Cardiac muscle cell (in vitro differentiated cells and primary cell): ENCODE measurements at regions not wholly inside any gene's neighbourhood (a gene's known extent, or its start where the extent isn't known, plus 50 kb on each side); places are given as distances from the start of the nearest gene placed in this dataset.
A peak's percentile ranks its signal among the peaks of the same experiment; 100 is the strongest.

Experiments used
- DNase-seq, 2 donors: peaks; one replicate each; pipeline versions ENCODE4 v3.0.0 to v3.0.0-alpha.2; 2010 to 2017; ENCODE audit warnings: low read depth in 1 of 2, low spot score in 1 of 2
- H3K27ac ChIP-seq: fragments of 200-600 bp; sonication (generic); 2 replicates; pipeline ENCODE4 v1.5.1; 2016
- H3K27me3 ChIP-seq: fragments of 200-600 bp; sonication (generic); 2 replicates; pipeline ENCODE4 v1.6.0; 2016; ENCODE audit warnings: control low read depth
- H3K36me3 ChIP-seq: fragments of 200-600 bp; sonication (generic); 2 replicates; pipeline ENCODE4 v1.5.1; 2016; ENCODE audit warnings: control low read depth
- H3K4me1 ChIP-seq: fragments of 200-600 bp; sonication (generic); 2 replicates; pipeline ENCODE4 v1.8.1; 2017; ENCODE audit warnings: low read depth, mild to moderate bottlenecking, mixed run types
- H3K4me3 ChIP-seq: fragments of 200-600 bp; sonication (generic); 2 replicates; pipeline ENCODE4 v1.5.1; 2016; ENCODE audit warnings: mild to moderate bottlenecking
- H3K9me3 ChIP-seq: fragments of 200-600 bp; sonication (generic); 2 replicates; pipeline ENCODE4 v1.5.1; 2017; ENCODE audit warnings: low read depth, mild to moderate bottlenecking, control low read depth
- CTCF ChIP-seq: IDR thresholded peaks from 2 replicates; pipeline ENCODE4 v1.5.1; 2012; ENCODE audit warnings: low read depth, mild to moderate bottlenecking, low read length

GRCh38 chr5:2687746-2688145 is 63.7 kb downstream of the IRX2 start:
- Histone ChIP-seq H3K4me1 (no peaks in the 10 kb centered on the region), H3K27ac (no peak overlapping the region), H3K4me3 (no peak overlapping the region), H3K9me3 (no peaks in the 10 kb centered on the region), H3K36me3 (no peaks in the 10 kb centered on the region), H3K27me3 (no peaks in the 10 kb centered on the region)
- DNase-seq, result no peak
- no peak for TF ChIP-seq CTCF

GRCh38 chr5:2686321-2687124 is 65.0 kb downstream of the IRX2 start:
- no peaks in the 10 kb centered on the region for H3K27me3 ChIP-seq
- no peak overlapping the region for H3K27ac ChIP-seq
- H3K9me3 ChIP-seq, result no peaks in the 10 kb centered on the region
- DNase-seq, result no peak
- no peak for TF ChIP-seq CTCF
- no peaks in the 10 kb centered on the region for H3K4me1 ChIP-seq
- H3K36me3 ChIP-seq, result no peaks in the 10 kb centered on the region
- no peak overlapping the region for H3K4me3 ChIP-seq

- H3K27ac ChIP-seq, result no peak overlapping the region
- no peaks in the 10 kb centered on the region for H3K9me3 ChIP-seq
Measured at GRCh38 chr5:2685651-2686272, 65.7 kb downstream of the IRX2 start.

GRCh38 chr5:2684606-2685005 is 66.9 kb downstream of the IRX2 start:
- Histone ChIP-seq H3K27ac (no peak overlapping the region), H3K36me3 (no peaks in the 10 kb centered on the region), H3K9me3 (no peaks in the 10 kb centered on the region), H3K4me1 (no peaks in the 10 kb centered on the region), H3K4me3 (no peak overlapping the region), H3K27me3 (no peaks in the 10 kb centered on the region)
- TF ChIP-seq CTCF, result no peak
- no peak for DNase-seq

More at GRCh38 chr5:2685651-2686272, 65.7 kb downstream of the IRX2 start:
- no peak for TF ChIP-seq CTCF
- peak in 1 of 2 donors; percentile 0 for DNase-seq
- Histone ChIP-seq H3K36me3 (no peaks in the 10 kb centered on the region), H3K27me3 (no peaks in the 10 kb centered on the region), H3K4me3 (no peak overlapping the region), H3K4me1 (no peaks in the 10 kb centered on the region)

GRCh38 chr5:2683720-2684119 is 67.8 kb downstream of the IRX2 start:
- TF ChIP-seq CTCF, result no peak

More at GRCh38 chr5:2683720-2684119, 67.8 kb downstream of the IRX2 start:
- Histone ChIP-seq H3K27me3 (no peaks in the 10 kb centered on the region), H3K4me1 (no peaks in the 10 kb centered on the region), H3K4me3 (no peak overlapping the region), H3K27ac (no peak overlapping the region), H3K9me3 (no peaks in the 10 kb centered on the region), H3K36me3 (no peaks in the 10 kb centered on the region)
- no peak for DNase-seq
